ENCODE measurements at regions not wholly inside any gene's neighbourhood (a gene's known extent, or its start where the extent isn't known, plus 50 kb on each side); places are given as distances from the start of the nearest gene placed in this dataset.

- no peak for DNase-seq (ENCODE audit: low spot score)
These were observed 84.8 kb upstream of the ZNF827 start for GRCh38 chr4:146023334-146023967.

GRCh38 chr4:146022541-146022940 lies 83.9 kb upstream of the ZNF827 start:
- DNase-seq (ENCODE audit: low spot score), result no peak

- no peak for DNase-seq (ENCODE audit: low spot score)
These were observed 79.6 kb upstream of the ZNF827 start for GRCh38 chr4:146018247-146018646.

- no peak for DNase-seq (ENCODE audit: low spot score)
These were observed 66.1 kb upstream of the ZNF827 start for GRCh38 chr4:146004730-146005129.

GRCh38 chr4:145988628-145989027 lies 50.0 kb upstream of the ZNF827 start:
- no peak for DNase-seq (ENCODE audit: low spot score)

Measured in Ammon's horn (tissue), 1 donor.